Kidney epithelial cell (primary cell): ENCODE measurements at regions not wholly inside any gene's neighbourhood (a gene's known extent, or its start where the extent isn't known, plus 50 kb on each side); places are given as distances from the start of the nearest gene placed in this dataset.

ENCODE experiments used
- DNase-seq: peaks from one replicate; pipeline ENCODE4 v3.0.0-alpha.2; 2010; ENCODE audit warnings: low read depth
- H3K27me3 ChIP-seq: 2 replicates; pipeline ENCODE4 v1.6.0; 2011; ENCODE audit warnings: low read length; ENCODE audit not compliant: control insufficient read depth, insufficient read depth
- H3K36me3 ChIP-seq: 2 replicates; pipeline ENCODE4 v1.5.1; 2011; ENCODE audit warnings: low read length; ENCODE audit not compliant: control insufficient read depth, insufficient read depth
- H3K4me3 ChIP-seq: 2 replicates; pipeline ENCODE4 v1.5.1; 2011; ENCODE audit warnings: low read depth, mild to moderate bottlenecking, control low read depth, low read length
- CTCF ChIP-seq: IDR thresholded peaks from 2 replicates; pipeline ENCODE4 v1.5.1; 2011; ENCODE audit warnings: mild to moderate bottlenecking, moderate library complexity, low read length, control low read depth, inconsistent platforms; ENCODE audit not compliant: insufficient read depth, poor library complexity, severe bottlenecking

- Histone ChIP-seq H3K27me3 (no peaks in the 10 kb centered on the region), H3K36me3 (no peaks in the 10 kb centered on the region), H3K4me3 (no peak overlapping the region)
- DNase-seq: no peak
- TF ChIP-seq CTCF: no peak
Observed at GRCh38 chr9:13020146-13021040, 245.6 kb downstream of the LURAP1L start.

GRCh38 chr9:13022756-13023155 lies 247.9 kb downstream of the LURAP1L start:
- no peaks in the 10 kb centered on the region for H3K27me3 ChIP-seq
- H3K4me3 ChIP-seq: no peak overlapping the region
- DNase-seq: no peak
- H3K36me3 ChIP-seq: no peaks in the 10 kb centered on the region
- TF ChIP-seq CTCF: no peak

DNA sequence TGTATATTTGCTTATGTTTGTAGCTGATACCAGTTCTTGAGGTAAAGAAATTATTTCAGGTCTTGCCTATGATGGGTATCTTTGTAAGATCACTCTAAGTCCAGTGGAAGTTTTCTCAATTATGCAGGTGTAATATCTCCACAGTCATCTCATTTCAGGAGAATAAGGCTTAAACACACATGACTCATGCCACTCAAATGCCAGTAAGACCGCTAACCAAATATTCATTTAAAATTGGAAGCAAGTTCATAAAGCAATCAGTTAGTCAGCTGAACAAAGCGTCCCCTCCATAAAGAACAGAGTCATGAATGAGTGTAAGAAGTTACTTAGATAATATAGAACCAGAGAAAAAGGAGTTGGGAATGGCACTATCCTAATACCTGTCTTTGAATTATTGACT lies 248.7 kb downstream of the LURAP1L start:
- no peak for TF ChIP-seq CTCF
- H3K36me3 ChIP-seq: no peaks in the 10 kb centered on the region
- no peaks in the 10 kb centered on the region for H3K27me3 ChIP-seq
- H3K4me3 ChIP-seq: no peak overlapping the region
- DNase-seq: no peak

GRCh38 chr9:13026956-13027355 lies 252.1 kb downstream of the LURAP1L start:
- Histone ChIP-seq H3K4me3 (no peak overlapping the region), H3K27me3 (no peaks in the 10 kb centered on the region), H3K36me3 (no peaks in the 10 kb centered on the region)
- DNase-seq: no peak
- no peak for TF ChIP-seq CTCF

DNA sequence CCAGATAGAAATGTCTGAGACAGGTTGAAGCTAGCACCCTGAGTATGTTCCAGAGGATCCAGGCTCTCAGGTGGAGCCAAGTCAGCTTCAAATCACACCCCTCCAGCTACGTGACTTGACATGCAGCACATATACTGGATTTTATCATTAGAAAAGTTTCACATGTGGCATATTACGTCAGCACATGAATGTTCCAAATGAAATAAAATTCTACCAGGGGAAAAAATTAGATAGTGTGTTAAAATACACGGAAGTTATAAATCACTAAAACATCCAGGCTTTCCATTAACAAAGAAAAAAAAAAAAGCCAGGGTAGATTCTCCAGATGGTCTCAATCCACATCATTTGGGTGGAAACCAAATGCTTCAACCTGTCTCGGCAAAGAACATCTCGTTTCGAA lies 251.6 kb downstream of the MPDZ start:
- DNase-seq: no peak
- no peak for TF ChIP-seq CTCF
- H3K27me3 ChIP-seq: no peaks in the 10 kb centered on the region
- H3K4me3 ChIP-seq: no peak overlapping the region
- no peaks in the 10 kb centered on the region for H3K36me3 ChIP-seq

GRCh38 chr9:13032585-13032984 lies 246.9 kb downstream of the MPDZ start:
- DNase-seq: no peak
- no peaks in the 10 kb centered on the region for H3K27me3 ChIP-seq
- H3K4me3 ChIP-seq: no peak overlapping the region
- H3K36me3 ChIP-seq: no peaks in the 10 kb centered on the region
- no peak for TF ChIP-seq CTCF
